ENCODE measurements at regions not wholly inside any gene's neighbourhood (a gene's known extent, or its start where the extent isn't known, plus 50 kb on each side); places are given as distances from the start of the nearest gene placed in this dataset.

DNA sequence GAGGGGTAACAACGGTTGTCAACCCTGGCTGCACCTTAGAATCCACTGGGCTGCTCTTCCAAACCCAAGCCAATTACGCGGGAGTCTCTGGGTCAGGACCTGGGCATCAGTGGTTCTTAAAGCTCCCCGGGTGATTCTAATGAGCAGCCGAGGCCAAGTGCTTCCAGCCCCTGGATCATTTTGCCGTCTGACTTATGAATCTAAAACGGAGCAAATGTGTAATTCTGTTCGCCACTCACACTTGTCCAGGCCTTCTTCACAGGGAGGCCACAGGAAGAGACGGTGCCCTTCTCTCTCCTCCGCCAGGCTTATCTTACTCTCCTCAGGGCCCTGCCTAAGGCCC is 78.5 kb downstream of the MCFD2 start:
- TF ChIP-seq, protein P1, sequence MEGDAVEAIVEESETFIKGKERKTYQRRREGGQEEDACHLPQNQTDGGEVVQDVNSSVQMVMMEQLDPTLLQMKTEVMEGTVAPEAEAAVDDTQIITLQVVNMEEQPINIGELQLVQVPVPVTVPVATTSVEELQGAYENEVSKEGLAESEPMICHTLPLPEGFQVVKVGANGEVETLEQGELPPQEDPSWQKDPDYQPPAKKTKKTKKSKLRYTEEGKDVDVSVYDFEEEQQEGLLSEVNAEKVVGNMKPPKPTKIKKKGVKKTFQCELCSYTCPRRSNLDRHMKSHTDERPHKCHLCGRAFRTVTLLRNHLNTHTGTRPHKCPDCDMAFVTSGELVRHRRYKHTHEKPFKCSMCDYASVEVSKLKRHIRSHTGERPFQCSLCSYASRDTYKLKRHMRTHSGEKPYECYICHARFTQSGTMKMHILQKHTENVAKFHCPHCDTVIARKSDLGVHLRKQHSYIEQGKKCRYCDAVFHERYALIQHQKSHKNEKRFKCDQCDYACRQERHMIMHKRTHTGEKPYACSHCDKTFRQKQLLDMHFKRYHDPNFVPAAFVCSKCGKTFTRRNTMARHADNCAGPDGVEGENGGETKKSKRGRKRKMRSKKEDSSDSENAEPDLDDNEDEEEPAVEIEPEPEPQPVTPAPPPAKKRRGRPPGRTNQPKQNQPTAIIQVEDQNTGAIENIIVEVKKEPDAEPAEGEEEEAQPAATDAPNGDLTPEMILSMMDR (IDR thresholded peaks at IDR 0.05): no peak
- no peak for TF ChIP-seq POLR2A (IDR thresholded peaks at IDR 0.05)

All from Peyer's patch (tissue), 4 donors.